Prostate gland (tissue), 2 donors: ENCODE measurements at regions not wholly inside any gene's neighbourhood (a gene's known extent, or its start where the extent isn't known, plus 50 kb on each side); places are given as distances from the start of the nearest gene placed in this dataset.

Source experiments
- DNase-seq: peaks from one replicate; pipeline ENCODE4 v3.0.0-alpha.2; 2019; ENCODE audit warnings: low spot score
- H3K27ac ChIP-seq, 2 donors: fragments of 200-600 bp; sonication (generic); 2 replicates each; pipeline ENCODE4 v1.5.1; 2017 to 2019
- H3K27me3 ChIP-seq: fragments of 200-600 bp; sonication (generic); replicated peaks from 2 replicates; pipeline ENCODE4 v1.5.1; 2019; ENCODE audit not compliant: insufficient read depth
- H3K36me3 ChIP-seq, 2 donors: fragments of 200-600 bp; sonication (generic); 1 replicate in 1 of 2; 2 replicates in 1 of 2; pipeline versions ENCODE4 v1.5.1 to v1.8.1; 2017 to 2019
- H3K4me1 ChIP-seq: fragments of 200-600 bp; sonication (generic); replicated peaks from 2 replicates; pipeline ENCODE4 v1.5.1; 2019
- H3K4me3 ChIP-seq, 2 donors: fragments of 200-600 bp; sonication (generic); 2 replicates each; pipeline ENCODE4 v1.5.1; 2017 to 2019
- H3K9me3 ChIP-seq: fragments of 200-600 bp; sonication (generic); 2 replicates; pipeline ENCODE4 v1.5.1; 2017
- CTCF ChIP-seq, 4 experiments: fragments of 200-600 bp in 2 of 4; fragments of 450-650 bp in 2 of 4; sonication (generic) in 2 of 4; IDR thresholded peaks; 1 replicate in 3 of 4; 2 replicates in 1 of 4; pipeline ENCODE4 v1.5.1; 2016 to 2019; ENCODE audit warnings: antibody characterized with exemption in 4 of 4, mild to moderate bottlenecking in 2 of 4, moderate library complexity in 2 of 4
- POLR2A ChIP-seq: fragments of 450-650 bp; IDR thresholded peaks from one replicate; pipeline ENCODE4 v1.6.1; 2016; ENCODE audit warnings: antibody characterized with exemption, mild to moderate bottlenecking
- POLR2AphosphoS5 ChIP-seq: sonication (generic); formaldehyde crosslinking; IDR thresholded peaks from one replicate; pipeline ENCODE4 v1.6.1; 2017; ENCODE audit warnings: antibody characterized with exemption
- WGBS: methylation state at CpG from one replicate; pipeline ENCODE4 v1.1.5; 2018; 5-methylcytosine and 5-hydroxymethylcytosine counted together
- intact Hi-C: fragments of 100-400 bp; cut with DNase I; formaldehyde crosslinking; loops from one replicate; pipeline ENCODE4 v1.14.2; 2022

DNA sequence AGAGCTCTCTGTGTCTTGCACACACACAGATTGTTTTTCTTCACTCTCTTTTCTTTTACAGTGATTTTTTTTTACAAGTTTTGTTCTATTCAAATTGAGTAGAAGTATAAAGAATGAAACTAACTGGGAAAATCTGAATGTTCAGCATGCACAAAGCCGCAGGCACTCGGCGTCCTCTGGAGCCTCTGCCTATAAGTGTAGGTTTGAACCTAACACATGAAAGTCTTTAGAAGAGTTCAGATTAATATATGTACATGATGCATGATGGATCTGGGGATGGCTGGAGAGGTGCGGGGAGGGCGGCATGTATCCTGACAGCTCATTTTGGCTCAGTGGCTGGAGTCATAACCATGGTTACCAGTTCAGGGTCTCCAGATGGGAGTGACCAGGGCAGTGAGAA is 301.1 kb upstream of the CDH4 start:
- no peak for DNase-seq
- Histone ChIP-seq H3K27me3 (peaks cover 3% of the 10 kb centered on the region), H3K4me1 (no peaks in the 10 kb centered on the region), H3K4me3 (no peak overlapping the region), H3K36me3 (no peaks in the 10 kb centered on the region), H3K9me3 (no peaks in the 10 kb centered on the region), H3K27ac (no peak overlapping the region)
- TF ChIP-seq POLR2AphosphoS5 = no peak
- intact Hi-C loops = no loop called here
- WGBS = 84% methylated on average over 5 of the region's 5 CpGs

DNA sequence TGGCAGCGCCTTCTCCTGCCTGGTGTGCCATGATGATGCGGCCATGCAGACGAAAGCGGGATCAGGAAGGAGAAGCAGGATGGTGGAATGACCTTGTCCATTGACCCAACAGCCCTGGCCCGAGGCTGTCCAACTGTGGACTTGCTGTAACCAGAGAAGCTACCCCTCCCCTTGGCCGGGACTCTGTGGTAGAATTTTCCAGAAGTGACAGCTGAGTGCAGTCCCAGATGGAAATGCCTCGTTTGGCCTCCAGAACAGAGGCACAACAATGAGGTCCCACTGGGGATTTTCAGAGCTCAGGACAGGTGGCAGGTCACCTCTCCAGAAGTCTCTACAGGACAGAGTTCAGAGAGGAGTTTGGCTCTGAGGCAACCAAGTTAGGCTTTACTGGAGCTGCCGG is 299.2 kb upstream of the CDH4 start:
- no peaks in the 10 kb centered on the region for H3K9me3 ChIP-seq
- no peak for TF ChIP-seq POLR2A
- no peak for TF ChIP-seq CTCF (IDR thresholded peaks at IDR 0.05)
- no peak for TF ChIP-seq POLR2AphosphoS5
- H3K27ac ChIP-seq = no peak overlapping the region
- intact Hi-C loops = no loop called here
- DNase-seq = no peak
- no peaks in the 10 kb centered on the region for H3K4me1 ChIP-seq
- H3K4me3 ChIP-seq = no peak overlapping the region
- H3K27me3 ChIP-seq = peaks cover 3% of the 10 kb centered on the region
- WGBS = 80% methylated on average over 8 of the region's 8 CpGs
- H3K36me3 ChIP-seq = no peaks in the 10 kb centered on the region

DNA sequence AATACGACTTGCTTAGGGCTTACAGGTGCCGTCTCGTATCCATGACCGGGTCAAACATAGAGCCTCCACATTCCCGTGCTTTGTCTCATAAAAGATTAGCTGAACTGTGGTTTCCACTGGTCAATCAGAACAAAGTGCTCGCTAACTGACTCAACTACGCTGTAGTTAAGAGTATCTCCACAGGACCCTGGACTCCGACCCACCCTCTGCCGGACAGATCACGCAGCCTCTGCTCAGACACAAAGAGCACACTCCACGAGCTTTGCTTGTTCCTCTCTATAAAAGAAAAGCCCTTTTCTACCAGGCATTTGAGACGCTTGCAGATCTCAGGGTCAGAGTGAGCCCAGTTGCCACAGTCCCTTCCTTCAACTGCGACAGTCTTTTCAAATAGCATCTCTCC is 298.7 kb upstream of the CDH4 start:
- Histone ChIP-seq H3K27me3 (peaks cover 3% of the 10 kb centered on the region), H3K9me3 (no peaks in the 10 kb centered on the region), H3K4me3 (no peak overlapping the region), H3K4me1 (no peaks in the 10 kb centered on the region), H3K27ac (no peak overlapping the region), H3K36me3 (no peaks in the 10 kb centered on the region)
- 85% methylated on average over 13 of the region's 13 CpGs for WGBS
- intact Hi-C loops = no loop called here
- DNase-seq = no peak
- TF ChIP-seq POLR2A (no peak), POLR2AphosphoS5 (no peak), CTCF (IDR thresholded peaks at IDR 0.05) (no peak)

DNA sequence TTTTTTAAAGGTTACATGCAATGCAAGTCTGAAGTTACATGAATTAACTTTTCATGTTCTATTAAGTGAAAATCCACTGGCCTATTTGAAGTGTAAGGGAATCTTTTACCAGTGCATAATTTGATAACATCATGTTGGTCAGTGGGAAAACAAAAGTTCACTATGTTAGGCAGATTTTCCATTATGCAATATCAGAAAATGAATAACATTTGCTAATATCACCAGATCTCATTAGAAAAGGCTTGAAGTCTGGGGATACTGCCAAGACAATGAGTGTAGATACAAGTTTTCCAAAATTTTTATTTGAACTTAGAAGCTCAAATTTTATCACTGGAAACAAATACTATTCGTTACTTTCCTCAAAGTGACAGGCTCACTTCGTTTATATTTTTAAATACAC is 296.4 kb upstream of the CDH4 start:
- 33% methylated on average over 2 of the region's 2 CpGs for WGBS

DNA sequence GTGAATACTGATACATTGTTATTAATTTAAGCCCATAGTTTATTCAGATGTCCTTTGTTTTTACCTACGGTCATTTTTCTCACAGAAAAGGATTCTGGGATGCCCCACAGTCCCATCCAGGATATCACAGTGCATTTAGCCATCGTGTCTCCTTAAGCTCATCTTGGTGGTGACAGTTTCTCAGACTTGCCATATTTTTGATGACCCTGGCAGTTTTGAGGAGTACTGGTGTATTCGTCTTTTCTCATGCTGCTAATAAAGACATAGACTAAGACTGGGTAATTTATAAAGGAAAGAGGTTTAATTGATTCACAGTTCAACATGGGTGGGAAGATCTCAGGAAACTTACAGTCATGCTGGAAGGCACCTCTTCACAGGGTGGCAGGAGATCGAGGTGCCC is 295.9 kb upstream of the CDH4 start:
- 72% methylated on average over 4 of the region's 4 CpGs for WGBS
- no peaks in the 10 kb centered on the region for H3K36me3 ChIP-seq
- H3K27ac ChIP-seq = no peak overlapping the region
- peaks cover 3% of the 10 kb centered on the region for H3K27me3 ChIP-seq
- DNase-seq = no peak
- no peaks in the 10 kb centered on the region for H3K9me3 ChIP-seq
- TF ChIP-seq POLR2A (no peak), CTCF (IDR thresholded peaks at IDR 0.05) (no peak), POLR2AphosphoS5 (no peak)
- no peak overlapping the region for H3K4me3 ChIP-seq
- H3K4me1 ChIP-seq = no peaks in the 10 kb centered on the region
- intact Hi-C loops = no loop called here

More for the DNA sequence above, 296.4 kb upstream of the CDH4 start:
- DNase-seq = no peak
- H3K27ac ChIP-seq = no peak overlapping the region
- H3K9me3 ChIP-seq = no peaks in the 10 kb centered on the region
- intact Hi-C loops = no loop called here
- H3K4me1 ChIP-seq = no peaks in the 10 kb centered on the region
- H3K27me3 ChIP-seq = peaks cover 3% of the 10 kb centered on the region
- TF ChIP-seq POLR2A (no peak), POLR2AphosphoS5 (no peak), CTCF (IDR thresholded peaks at IDR 0.05) (no peak)
- H3K4me3 ChIP-seq = no peak overlapping the region
- H3K36me3 ChIP-seq = no peaks in the 10 kb centered on the region
